NCI-H1048 (cell line): ENCODE measurements at regions not wholly inside any gene's neighbourhood (a gene's known extent, or its start where the extent isn't known, plus 50 kb on each side); places are given as distances from the start of the nearest gene placed in this dataset.

Experiments used
- DNase-seq: peaks from one replicate; lab custom pipeline; 2025; lab: John Stamatoyannopoulos, UW

- no peak for DNase-seq
These were observed 138.6 kb upstream of the SPEF2 start for GRCh38 chr5:35478856-35479682.

GRCh38 chr5:35477911-35478310 is 139.8 kb upstream of the SPEF2 start:
- no peak for DNase-seq

GRCh38 chr5:35477321-35477720 is 140.3 kb upstream of the SPEF2 start:
- no peak for DNase-seq

GRCh38 chr5:35476797-35477196 is 140.9 kb upstream of the SPEF2 start:
- no peak for DNase-seq

- DNase-seq = no peak
These were observed 141.6 kb upstream of the SPEF2 start for GRCh38 chr5:35476036-35476435.

- no peak for DNase-seq
These were observed 144.1 kb upstream of the SPEF2 start for GRCh38 chr5:35473589-35473988.

- no peak for DNase-seq
These were observed 146.8 kb upstream of the SPEF2 start for GRCh38 chr5:35470866-35471265.

GRCh38 chr5:35468811-35469210 is 148.9 kb upstream of the SPEF2 start:
- DNase-seq = no peak

GRCh38 chr5:35466746-35467145 is 150.9 kb upstream of the SPEF2 start:
- no peak for DNase-seq

GRCh38 chr5:35464757-35465156 is 152.9 kb upstream of the SPEF2 start:
- no peak for DNase-seq

GRCh38 chr5:35461530-35461929 is 156.1 kb upstream of the SPEF2 start:
- no peak for DNase-seq

GRCh38 chr5:35458824-35459207 is 158.8 kb upstream of the SPEF2 start:
- no peak for DNase-seq

GRCh38 chr5:35457912-35458823 is 159.5 kb upstream of the SPEF2 start:
- no peak for DNase-seq

GRCh38 chr5:35456506-35456905 is 161.2 kb upstream of the SPEF2 start:
- DNase-seq = no peak

GRCh38 chr5:35454011-35454525 is 163.6 kb upstream of the SPEF2 start:
- no peak for DNase-seq

- no peak for DNase-seq
These were observed 173.7 kb upstream of the SPEF2 start for GRCh38 chr5:35443803-35444595.

- DNase-seq = no peak
These were observed 174.6 kb upstream of the SPEF2 start for GRCh38 chr5:35442885-35443639.

- DNase-seq = no peak
These were observed 177.3 kb upstream of the SPEF2 start for GRCh38 chr5:35440409-35440808.

GRCh38 chr5:35438786-35439185 is 178.9 kb upstream of the SPEF2 start:
- no peak for DNase-seq

- DNase-seq = no peak
These were observed 179.4 kb upstream of the SPEF2 start for GRCh38 chr5:35438288-35438687.

- DNase-seq = no peak
These were observed 181.1 kb upstream of the SPEF2 start for GRCh38 chr5:35436400-35437057.
